Thoracic aorta (tissue), 2 donors: ENCODE measurements at regions not wholly inside any gene's neighbourhood (a gene's known extent, or its start where the extent isn't known, plus 50 kb on each side); places are given as distances from the start of the nearest gene placed in this dataset.

ENCODE experiments used
- ATAC-seq: fragments of 150-250 bp; one replicate; pipeline ENCODE4 v1.8.0; 2017; ENCODE audit warnings: low read depth; ENCODE audit not compliant: insufficient number of reproducible peaks, low FRiP score
- DNase-seq: peaks from one replicate; pipeline ENCODE4 v3.0.0-alpha.2; 2020; ENCODE audit warnings: low spot score
- H3K27ac ChIP-seq, 2 donors: fragments of 200-600 bp; sonication (generic); 1 replicate in 1 of 2; 2 replicates in 1 of 2; pipeline ENCODE4 v1.5.1; 2016; ENCODE audit warnings: mild to moderate bottlenecking in 2 of 2, moderate library complexity in 2 of 2
- H3K27me3 ChIP-seq: fragments of 200-600 bp; sonication (generic); replicated peaks from 2 replicates; pipeline ENCODE4 v1.6.0; 2016; ENCODE audit warnings: mild to moderate bottlenecking; ENCODE audit not compliant: insufficient read depth
- H3K36me3 ChIP-seq: fragments of 200-600 bp; sonication (generic); one replicate; pipeline ENCODE4 v1.5.1; 2016
- H3K4me1 ChIP-seq, 2 donors: fragments of 200-600 bp; sonication (generic); 1 replicate in 1 of 2; 2 replicates in 1 of 2; pipeline versions ENCODE4 v1.5.1 to v1.6.0; 2016; ENCODE audit warnings: low read depth in 2 of 2, mild to moderate bottlenecking in 1 of 2; ENCODE audit not compliant: control insufficient read depth in 1 of 2
- H3K4me3 ChIP-seq: fragments of 200-600 bp; sonication (generic); 2 replicates; pipeline ENCODE4 v1.5.1; 2016; ENCODE audit warnings: mild to moderate bottlenecking
- H3K9me3 ChIP-seq: fragments of 200-600 bp; sonication (generic); 2 replicates; pipeline ENCODE4 v1.5.1; 2016
- CTCF ChIP-seq: fragments of 200-600 bp; sonication (generic); IDR thresholded peaks from one replicate; pipeline ENCODE4 v1.5.1; 2019; ENCODE audit warnings: antibody characterized with exemption

DNA sequence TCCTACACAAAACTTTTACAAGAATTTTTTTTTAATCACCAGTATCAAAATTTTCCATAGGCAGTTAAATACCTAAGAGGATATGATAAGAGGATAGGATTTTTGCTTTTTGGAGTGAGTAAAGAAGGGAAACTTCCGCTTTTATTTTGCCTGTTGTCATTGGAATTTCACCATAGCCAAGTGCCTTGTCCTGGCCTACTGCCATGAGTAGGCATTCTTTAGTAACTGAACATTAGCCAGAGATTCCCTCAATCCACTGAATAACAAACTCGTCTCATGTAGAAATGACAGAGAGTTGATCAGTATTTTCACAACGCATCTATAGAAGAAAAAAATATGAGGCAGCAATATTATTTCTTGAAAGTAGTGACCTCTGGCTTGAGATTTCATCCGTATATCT lies 289.6 kb upstream of the ADAMTSL1 start:
- no peak overlapping the region for H3K4me3 ChIP-seq
- H3K27me3 ChIP-seq: no peaks in the 10 kb centered on the region
- TF ChIP-seq CTCF: no peak
- H3K27ac ChIP-seq: no peak overlapping the region
- ATAC-seq: no peak
- DNase-seq: no peak
- no peaks in the 10 kb centered on the region for H3K36me3 ChIP-seq
- peaks cover 7 to 17% of the 10 kb centered on the region in 2 donors for H3K4me1 ChIP-seq
- no peaks in the 10 kb centered on the region for H3K9me3 ChIP-seq

GRCh38 chr9:18185196-18185595 lies 288.8 kb upstream of the ADAMTSL1 start:
- no peaks in the 10 kb centered on the region for H3K27me3 ChIP-seq
- no peak for DNase-seq
- H3K27ac ChIP-seq: no peak overlapping the region
- no peaks in the 10 kb centered on the region for H3K36me3 ChIP-seq
- H3K9me3 ChIP-seq: no peaks in the 10 kb centered on the region
- no peak for TF ChIP-seq CTCF
- H3K4me1 ChIP-seq: peaks cover 12 to 25% of the 10 kb centered on the region in 2 donors
- no peak for ATAC-seq
- H3K4me3 ChIP-seq: no peak overlapping the region

DNA sequence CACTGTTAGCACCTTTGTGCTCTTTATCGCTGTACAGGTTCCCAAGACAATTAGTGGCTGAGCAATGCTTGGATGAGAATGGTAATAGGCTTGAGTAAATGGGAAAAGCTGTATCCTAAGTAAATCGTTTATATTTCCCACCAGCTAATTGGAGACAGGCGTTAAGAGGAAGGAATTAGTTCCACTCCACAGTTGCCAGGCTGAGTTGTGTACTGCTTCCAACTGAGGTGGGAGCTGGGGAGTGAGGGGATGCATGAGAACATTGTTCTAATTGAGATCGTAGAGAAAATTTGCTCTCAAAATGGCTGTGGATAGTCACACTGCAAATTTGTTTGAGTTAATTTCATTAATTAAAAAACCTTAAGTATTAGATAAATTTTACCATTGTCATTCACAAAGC lies 285.0 kb upstream of the ADAMTSL1 start:
- H3K27me3 ChIP-seq: no peaks in the 10 kb centered on the region
- H3K4me3 ChIP-seq: no peak overlapping the region
- DNase-seq (no peak), ATAC-seq (no peak)
- no peaks in the 10 kb centered on the region for H3K36me3 ChIP-seq
- no peak for TF ChIP-seq CTCF
- H3K4me1 ChIP-seq: peaks cover 13 to 34% of the 10 kb centered on the region in 2 donors
- H3K27ac ChIP-seq: no peak overlapping the region
- H3K9me3 ChIP-seq: no peaks in the 10 kb centered on the region

- ATAC-seq: no peak
- Histone ChIP-seq H3K27me3 (no peaks in the 10 kb centered on the region), H3K27ac (no peak overlapping the region), H3K36me3 (no peaks in the 10 kb centered on the region), H3K4me3 (no peak overlapping the region), H3K4me1 (peaks cover 11 to 29% of the 10 kb centered on the region in 2 donors), H3K9me3 (no peaks in the 10 kb centered on the region)
- no peak for TF ChIP-seq CTCF
- DNase-seq: no peak
Observed at GRCh38 chr9:18189871-18190670, 283.9 kb upstream of the ADAMTSL1 start.

GRCh38 chr9:18190671-18191374 lies 283.1 kb upstream of the ADAMTSL1 start:
- no peaks in the 10 kb centered on the region for H3K9me3 ChIP-seq
- DNase-seq: no peak
- ATAC-seq: no peak
- no peak for TF ChIP-seq CTCF
- peaks cover 11 to 29% of the 10 kb centered on the region in 2 donors for H3K4me1 ChIP-seq
- no peak overlapping the region for H3K4me3 ChIP-seq
- H3K36me3 ChIP-seq: no peaks in the 10 kb centered on the region
- no peaks in the 10 kb centered on the region for H3K27me3 ChIP-seq
- peak overlapping the region in 1 of 2 donors; percentile 14 for H3K27ac ChIP-seq
